Right lobe of liver (tissue), 6 donors: ENCODE measurements at regions not wholly inside any gene's neighbourhood (a gene's known extent, or its start where the extent isn't known, plus 50 kb on each side); places are given as distances from the start of the nearest gene placed in this dataset.

Experiments
- ATAC-seq, 4 donors: fragments of 200-7000 bp; cut with Tn5 transposase; one replicate each; pipeline ENCODE4 v1.9.1; 2020; ENCODE audit warnings: mild to moderate bottlenecking in 4 of 4, moderate library complexity in 4 of 4
- DNase-seq, 3 donors: peaks; one replicate each; pipeline ENCODE4 v3.0.0-alpha.2; 2020
- H3K27ac ChIP-seq, 3 donors: fragments of 200-600 bp; one replicate each; pipeline ENCODE4 v1.8.0; 2022
- H3K27me3 ChIP-seq, 2 donors: fragments of 200-600 bp; one replicate each; pipeline ENCODE4 v1.8.0; 2022
- H3K36me3 ChIP-seq, 4 donors: fragments of 200-600 bp; sonication (generic) in 1 of 4; one replicate each; pipeline versions ENCODE4 v1.5.1 to v1.8.0; 2017 to 2022; ENCODE audit warnings: control low read depth in 1 of 4
- H3K4me1 ChIP-seq, 4 donors: fragments of 200-600 bp; sonication (generic) in 1 of 4; one replicate each; pipeline versions ENCODE4 v1.5.1 to v1.8.0; 2017 to 2022; ENCODE audit warnings: control low read depth in 1 of 4
- H3K4me3 ChIP-seq, 3 donors: fragments of 200-600 bp; one replicate each; pipeline ENCODE4 v1.8.0; 2022
- H3K9me3 ChIP-seq, 4 donors: fragments of 200-600 bp; sonication (generic) in 1 of 4; one replicate each; pipeline versions ENCODE4 v1.5.1 to v1.8.0; 2017 to 2022; ENCODE audit warnings: control low read depth in 1 of 4
- POLR2A ChIP-seq: fragments of 450-650 bp; IDR thresholded peaks from one replicate; pipeline ENCODE4 v1.6.1; 2017; ENCODE audit warnings: antibody characterized with exemption, mild to moderate bottlenecking
- WGBS: methylation state at CpG from one replicate; pipeline ENCODE4 v1.1.6; 2018; ENCODE audit warnings: low coverage, low lambda C conversion rate; ENCODE audit not compliant: insufficient coverage; ENCODE audit errors: missing lambda C conversion rate; 5-methylcytosine and 5-hydroxymethylcytosine counted together
- intact Hi-C, 2 donors: fragments of 100-400 bp; cut with DNase I; formaldehyde crosslinking; loops; one replicate each; pipeline versions ENCODE4 v1.11.2 to v1.14.1; 2022
- TF ChIP-seq, protein P1 (sequence below), 4 donors: fragments of 200-600 bp in 3 of 4; fragments of 450-650 bp in 1 of 4; IDR thresholded peaks; one replicate each; pipeline versions ENCODE4 v1.5.1 to v1.8.0; 2016 to 2022; ENCODE audit warnings: antibody characterized with exemption in 4 of 4, mild to moderate bottlenecking in 2 of 4
- donor health status: DM: no; HTN: yes; CAD: no.
- donor health status: DM: no; HTN: no; CAD: no.
- donor health status: DM: no; HTN: no; CAD: no.
- donor health status: DM: no; HTN: yes; CAD: no.
- donor health status: DM: no; HTN: yes; CAD: no.

DNA sequence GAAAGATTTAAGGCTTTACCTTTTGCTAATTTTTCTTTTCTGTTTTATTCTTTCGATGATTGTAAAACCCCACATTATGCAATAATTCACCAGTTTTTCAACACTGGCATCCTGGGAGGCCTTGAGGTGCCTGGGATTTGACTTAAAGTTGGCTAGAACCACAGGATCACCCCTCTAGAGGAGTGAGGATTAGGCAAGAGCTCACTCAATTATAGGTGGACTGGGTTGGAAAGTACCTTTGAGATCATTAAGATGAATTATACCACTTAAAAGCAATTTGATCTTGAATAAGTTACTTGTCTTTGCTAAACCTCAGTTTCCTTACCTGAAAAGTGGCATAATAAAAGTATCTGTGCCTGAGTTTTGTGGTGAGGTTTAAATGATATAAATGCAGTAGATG lies 212.8 kb upstream of the TPRG1 start:
- Histone ChIP-seq H3K9me3 (no peaks in the 10 kb centered on the region), H3K27me3 (no peaks in the 10 kb centered on the region), H3K4me1 (peaks cover 0 to 24% (median 7%) of the 10 kb centered on the region in 4 donors), H3K4me3 (no peak overlapping the region), H3K36me3 (no peaks in the 10 kb centered on the region), H3K27ac (no peak overlapping the region)
- intact Hi-C loops, result no loop called here
- ATAC-seq (no peak), DNase-seq (no peak)
- TF ChIP-seq POLR2A, result no peak
- TF ChIP-seq, protein P1, sequence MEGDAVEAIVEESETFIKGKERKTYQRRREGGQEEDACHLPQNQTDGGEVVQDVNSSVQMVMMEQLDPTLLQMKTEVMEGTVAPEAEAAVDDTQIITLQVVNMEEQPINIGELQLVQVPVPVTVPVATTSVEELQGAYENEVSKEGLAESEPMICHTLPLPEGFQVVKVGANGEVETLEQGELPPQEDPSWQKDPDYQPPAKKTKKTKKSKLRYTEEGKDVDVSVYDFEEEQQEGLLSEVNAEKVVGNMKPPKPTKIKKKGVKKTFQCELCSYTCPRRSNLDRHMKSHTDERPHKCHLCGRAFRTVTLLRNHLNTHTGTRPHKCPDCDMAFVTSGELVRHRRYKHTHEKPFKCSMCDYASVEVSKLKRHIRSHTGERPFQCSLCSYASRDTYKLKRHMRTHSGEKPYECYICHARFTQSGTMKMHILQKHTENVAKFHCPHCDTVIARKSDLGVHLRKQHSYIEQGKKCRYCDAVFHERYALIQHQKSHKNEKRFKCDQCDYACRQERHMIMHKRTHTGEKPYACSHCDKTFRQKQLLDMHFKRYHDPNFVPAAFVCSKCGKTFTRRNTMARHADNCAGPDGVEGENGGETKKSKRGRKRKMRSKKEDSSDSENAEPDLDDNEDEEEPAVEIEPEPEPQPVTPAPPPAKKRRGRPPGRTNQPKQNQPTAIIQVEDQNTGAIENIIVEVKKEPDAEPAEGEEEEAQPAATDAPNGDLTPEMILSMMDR (IDR thresholded peaks at IDR 0.05), result no peak
- WGBS, result 30% methylated on average over 1 of the region's 1 CpG

- DNase-seq (no peak), ATAC-seq (no peak)
- Histone ChIP-seq H3K9me3 (no peaks in the 10 kb centered on the region), H3K27me3 (no peaks in the 10 kb centered on the region), H3K4me3 (no peak overlapping the region), H3K4me1 (peaks cover 0 to 4% (median 0%) of the 10 kb centered on the region in 4 donors), H3K27ac (no peak overlapping the region), H3K36me3 (no peaks in the 10 kb centered on the region)
- intact Hi-C loops, result no loop called here
- WGBS, result 86% methylated on average over 13 of the region's 13 CpGs
- TF ChIP-seq POLR2A, result no peak
- TF ChIP-seq, protein P1 (IDR thresholded peaks at IDR 0.05), result no peak
Observed at GRCh38 chr3:188962253-188963247, 209.2 kb upstream of the TPRG1 start.

- DNase-seq (no peak), ATAC-seq (no peak)
- no peaks in the 10 kb centered on the region for H3K4me1 ChIP-seq
- no peak for TF ChIP-seq POLR2A
- TF ChIP-seq, protein P1 (IDR thresholded peaks at IDR 0.05), result no peak
- intact Hi-C loops, result no loop called here
- no peak overlapping the region for H3K4me3 ChIP-seq
- no peaks in the 10 kb centered on the region for H3K27me3 ChIP-seq
- H3K27ac ChIP-seq, result no peak overlapping the region
- WGBS, result 94% methylated on average over 5 of the region's 5 CpGs
- H3K9me3 ChIP-seq, result no peaks in the 10 kb centered on the region
- H3K36me3 ChIP-seq, result no peaks in the 10 kb centered on the region
Observed at GRCh38 chr3:188964957-188965356, 206.8 kb upstream of the TPRG1 start.

DNA sequence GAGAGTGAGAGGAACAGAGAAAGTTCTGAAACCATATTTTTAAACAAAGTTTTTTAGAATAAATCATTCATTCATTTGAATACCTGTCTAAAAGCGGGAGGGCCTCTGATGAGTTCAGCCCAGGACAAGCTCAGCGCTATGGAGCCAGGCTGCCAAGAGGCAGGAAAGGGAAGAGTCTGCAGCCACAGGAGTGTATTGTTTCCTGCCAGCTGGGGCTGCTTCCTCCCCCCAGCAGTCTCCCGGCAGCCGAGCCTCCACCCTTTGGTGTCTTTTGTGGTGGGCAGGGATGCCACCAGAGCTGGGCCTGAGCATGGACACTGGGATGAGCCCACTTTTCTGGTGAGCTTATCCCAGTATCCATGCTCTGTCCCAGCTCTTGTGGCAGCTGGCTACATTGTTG lies 199.5 kb upstream of the TPRG1 start:
- TF ChIP-seq POLR2A, result no peak
- TF ChIP-seq, protein P1 (IDR thresholded peaks at IDR 0.05), result no peak
- Histone ChIP-seq H3K9me3 (no peaks in the 10 kb centered on the region), H3K4me1 (no peaks in the 10 kb centered on the region), H3K4me3 (no peak overlapping the region), H3K27me3 (no peaks in the 10 kb centered on the region), H3K36me3 (peaks cover 0 to 1% (median 0%) of the 10 kb centered on the region in 4 donors), H3K27ac (no peak overlapping the region)
- intact Hi-C loops, result no loop called here
- ATAC-seq (peak; percentile 33 to 48 (median 40)), DNase-seq (no peak)
- 46% methylated on average over 2 of the region's 4 CpGs for WGBS
